Kidney tubule cell (primary cell): ENCODE measurements at regions not wholly inside any gene's neighbourhood (a gene's known extent, or its start where the extent isn't known, plus 50 kb on each side); places are given as distances from the start of the nearest gene placed in this dataset.
"Not testable (repeated sequence)": the region's sequence is repeated elsewhere in the genome, so short reads cannot be mapped to it uniquely, and the experiment has no call there.

Experiments used
- DNase-seq: peaks from one replicate; pipeline ENCODE4 v3.0.0-alpha.2; 2018; ENCODE audit warnings: low spot score

GRCh38 chr6:130494729-130495128 is 128.9 kb downstream of the TMEM200A start:
- no peak for DNase-seq

GRCh38 chr6:130500693-130501092 is 134.9 kb downstream of the TMEM200A start:
- no peak for DNase-seq

DNA sequence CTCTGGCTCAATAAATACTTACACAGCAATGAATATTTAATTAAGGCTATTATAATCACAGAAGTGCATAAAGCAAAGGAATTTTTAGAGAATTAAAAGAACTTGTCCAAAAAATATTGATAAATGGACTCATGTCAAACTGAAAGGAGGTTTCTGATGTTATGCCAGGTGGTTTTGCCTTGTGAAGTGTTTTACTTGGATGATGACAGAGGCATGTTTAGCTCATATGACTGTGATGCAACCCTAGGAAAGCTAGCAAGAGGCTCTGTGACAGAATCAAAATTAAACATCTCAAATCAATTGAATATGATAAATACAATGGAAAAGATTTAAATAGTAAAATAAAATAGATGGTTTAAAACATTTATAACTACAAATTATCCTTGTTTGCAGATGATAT is 137.3 kb downstream of the TMEM200A start:
- DNase-seq, result no peak

GRCh38 chr6:130505808-130506598 is 140.2 kb downstream of the TMEM200A start:
- no peak for DNase-seq

- DNase-seq, result not testable (repeated sequence)
Observed at GRCh38 chr6:130507005-130507665, 141.3 kb downstream of the TMEM200A start.

DNA sequence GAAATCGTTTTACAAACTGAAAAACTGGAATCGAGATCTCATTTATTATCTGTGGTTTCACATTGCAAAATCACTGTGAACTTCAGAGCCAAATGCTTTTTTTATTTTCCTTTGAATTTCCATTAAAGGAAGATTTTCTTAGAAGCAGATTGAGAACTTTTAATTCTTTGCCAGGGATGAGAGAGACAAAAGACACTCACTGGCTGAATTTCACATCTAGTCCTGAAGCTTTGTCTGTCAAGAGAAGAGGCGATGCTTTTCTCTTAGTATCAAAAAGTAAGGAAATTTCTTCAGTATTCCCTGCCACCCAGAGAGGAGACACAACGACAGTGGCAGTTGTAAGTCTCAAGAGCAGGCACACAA is 141.8 kb downstream of the TMEM200A start:
- no peak for DNase-seq

DNA sequence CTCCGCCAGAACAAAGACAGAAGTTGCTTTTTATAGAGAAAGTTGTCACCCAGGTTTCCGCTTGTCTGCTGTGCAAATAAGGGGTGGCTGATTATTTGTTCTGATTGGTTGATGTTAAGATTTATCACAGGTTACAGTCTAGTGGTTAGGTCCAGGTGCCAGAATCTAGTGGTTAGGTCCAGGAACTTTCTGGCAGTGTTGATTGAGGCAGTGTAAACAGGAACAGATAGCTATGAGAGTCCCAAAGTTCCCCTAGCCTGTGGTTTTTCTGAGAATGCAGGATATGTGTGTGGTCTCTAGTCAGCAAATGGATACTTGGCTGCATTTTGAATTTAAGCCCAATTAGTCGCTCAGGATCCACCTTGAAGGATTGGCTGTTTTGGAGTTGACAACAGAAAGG is 148.0 kb downstream of the TMEM200A start:
- peak; percentile 89 for DNase-seq

DNA sequence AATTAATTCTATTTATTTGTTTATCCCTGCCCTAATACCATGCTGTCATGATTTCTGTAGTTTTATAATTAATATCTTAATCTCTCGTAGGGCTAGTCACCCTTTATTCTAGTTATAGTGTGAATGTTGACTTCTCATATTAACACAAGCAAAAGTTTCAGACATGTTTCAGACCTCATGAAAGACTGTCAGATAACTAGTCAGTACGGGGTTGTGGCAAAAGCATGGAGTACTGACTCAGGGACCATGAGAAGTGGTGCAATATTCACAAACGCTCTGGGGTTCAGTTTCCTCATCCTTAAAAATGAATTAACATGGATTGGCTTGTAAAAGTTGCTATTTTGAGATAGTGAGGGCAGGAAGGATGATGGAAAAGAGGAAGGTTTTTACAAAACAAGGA is 148.9 kb downstream of the TMEM200A start:
- no peak for DNase-seq

DNA sequence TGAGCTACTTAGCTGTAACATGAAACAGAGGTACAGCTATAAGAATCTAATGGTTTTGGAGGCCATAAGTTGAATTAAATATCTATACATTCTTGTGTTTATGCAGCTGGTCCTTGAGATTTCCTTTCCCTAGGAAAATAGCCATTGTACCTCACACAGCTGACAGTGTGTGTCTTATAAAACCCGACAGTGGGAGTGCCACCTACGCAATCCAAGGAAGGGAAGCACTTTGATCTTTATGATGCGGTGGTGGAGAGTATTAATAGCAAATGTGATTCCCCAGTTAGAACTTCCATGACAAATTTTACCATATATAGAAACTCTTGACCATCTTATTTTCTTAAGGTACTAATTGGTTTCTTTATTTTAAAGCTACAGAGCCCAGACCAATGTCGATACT is 149.5 kb downstream of the TMEM200A start:
- DNase-seq, result no peak

GRCh38 chr6:130516604-130517003 is 150.8 kb downstream of the TMEM200A start:
- no peak for DNase-seq

- peak; percentile 90 for DNase-seq
Observed at GRCh38 chr6:130517444-130517931, 151.7 kb downstream of the TMEM200A start.

DNA sequence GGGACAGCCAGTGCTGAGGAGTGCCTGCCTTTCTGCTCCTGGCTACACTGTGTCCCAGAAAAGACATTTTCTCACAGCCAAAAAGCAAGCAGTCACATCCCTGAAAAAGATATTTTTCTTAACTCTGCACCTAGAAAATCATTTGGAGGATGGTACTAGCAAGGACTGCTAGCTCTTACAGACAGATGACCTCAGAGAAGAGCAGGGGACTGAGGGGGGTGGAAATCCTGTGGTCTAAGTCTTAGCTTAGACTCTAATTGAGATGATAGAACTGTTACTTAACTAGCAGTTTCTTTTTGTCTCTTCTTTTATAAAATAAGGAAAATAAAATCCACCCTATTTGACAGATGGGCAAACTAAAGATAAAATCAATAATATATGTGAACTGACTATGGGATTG is 152.8 kb downstream of the TMEM200A start:
- DNase-seq, result no peak

DNA sequence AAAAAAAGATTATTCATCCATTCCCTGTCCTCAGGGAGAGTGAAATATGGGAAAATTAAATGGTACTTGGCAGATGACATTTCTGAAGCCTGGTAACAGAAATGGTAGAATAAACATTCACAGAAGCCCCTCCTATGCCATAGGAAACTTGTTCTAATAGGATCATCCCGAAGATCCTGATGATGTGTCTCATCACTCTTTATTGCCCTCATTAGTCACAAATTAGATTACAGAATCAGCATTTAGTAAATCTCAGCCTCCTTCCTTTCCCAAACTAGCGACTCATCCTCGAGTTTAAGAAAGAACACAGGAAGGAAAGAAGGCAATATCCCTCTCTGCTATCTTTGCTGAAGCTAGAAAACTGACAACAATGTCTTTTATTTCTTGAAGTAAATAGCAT is 154.4 kb downstream of the TMEM200A start:
- DNase-seq, result peak; percentile 18

- DNase-seq, result no peak
Observed at GRCh38 chr6:130520801-130521200, 155.0 kb downstream of the TMEM200A start.

GRCh38 chr6:130524552-130524951 is 158.7 kb downstream of the TMEM200A start:
- DNase-seq, result no peak

DNA sequence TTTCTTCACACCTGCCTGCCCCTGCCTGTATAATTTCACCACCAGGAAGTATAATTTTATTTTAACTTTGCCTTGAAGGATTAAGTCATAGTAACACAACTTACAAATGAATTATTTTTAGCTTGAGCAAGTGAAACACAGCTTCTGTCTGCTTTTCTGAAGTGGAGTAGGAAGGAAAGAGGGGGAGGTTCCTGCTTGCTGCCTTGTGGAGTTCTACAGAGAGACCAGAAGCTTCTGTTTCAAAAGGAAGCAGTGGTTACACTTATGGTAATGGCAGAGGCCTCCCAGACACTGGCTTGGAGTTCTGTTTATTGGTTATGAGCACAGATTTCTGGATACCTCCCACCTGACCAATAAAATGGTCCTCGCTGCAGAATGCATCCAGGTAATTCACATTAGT is 159.6 kb downstream of the TMEM200A start:
- DNase-seq, result peak; percentile 34

- no peak for DNase-seq
Observed at GRCh38 chr6:130526466-130526865, 160.6 kb downstream of the TMEM200A start.

DNA sequence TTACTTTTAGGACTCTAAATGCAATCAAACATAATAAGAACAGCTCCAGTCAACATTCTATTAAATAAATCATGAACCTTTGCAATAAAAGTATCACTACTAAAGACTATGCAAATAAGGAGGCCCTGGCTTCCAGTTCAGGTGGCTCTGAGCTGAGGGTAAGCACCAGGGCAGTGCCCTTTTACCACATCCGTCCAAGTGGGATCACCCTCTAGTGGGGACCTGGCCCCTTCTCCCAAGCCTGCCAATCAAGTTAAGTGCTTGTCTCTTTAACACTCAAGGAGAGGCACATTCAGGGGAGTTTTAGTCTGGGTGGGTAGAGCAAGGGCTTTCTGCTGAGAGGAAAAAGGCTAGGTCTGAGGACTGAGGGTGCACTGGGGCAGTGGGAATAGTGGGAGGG is 161.4 kb downstream of the TMEM200A start:
- no peak for DNase-seq

DNA sequence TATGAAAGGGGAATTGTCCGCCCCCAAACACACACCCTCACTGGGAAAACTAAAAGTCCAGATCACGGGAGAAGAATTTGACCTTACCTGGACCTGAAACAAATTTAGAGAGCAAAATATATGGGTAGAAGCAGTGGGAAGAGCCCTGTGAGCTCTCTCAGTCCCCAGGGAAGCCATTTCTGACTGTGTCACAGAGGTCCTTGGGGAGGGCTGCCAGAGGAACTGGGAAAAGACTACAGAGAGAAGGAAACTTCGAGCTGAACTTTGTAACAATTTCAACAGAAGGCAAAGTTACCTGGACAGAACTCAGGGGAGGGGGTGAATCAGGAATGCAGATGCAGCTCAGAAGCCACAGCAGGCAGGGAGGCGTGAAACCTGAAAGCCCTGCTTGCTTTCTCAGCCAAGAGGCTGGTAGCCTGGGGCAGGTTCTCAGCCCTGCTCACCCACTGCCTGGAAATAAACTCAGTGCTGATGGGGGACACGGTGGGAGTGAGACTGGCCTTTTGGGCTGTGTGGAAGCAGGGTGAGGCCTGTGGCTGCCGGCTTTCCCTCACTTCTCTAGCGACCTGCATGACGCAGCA is 163.8 kb downstream of the TMEM200A start:
- DNase-seq, result peak; percentile 41

- no peak for DNase-seq
Observed at GRCh38 chr6:130534627-130535026, 168.8 kb downstream of the TMEM200A start.

- DNase-seq, result no peak
Observed at GRCh38 chr6:130535242-130535641, 169.4 kb downstream of the TMEM200A start.

DNA sequence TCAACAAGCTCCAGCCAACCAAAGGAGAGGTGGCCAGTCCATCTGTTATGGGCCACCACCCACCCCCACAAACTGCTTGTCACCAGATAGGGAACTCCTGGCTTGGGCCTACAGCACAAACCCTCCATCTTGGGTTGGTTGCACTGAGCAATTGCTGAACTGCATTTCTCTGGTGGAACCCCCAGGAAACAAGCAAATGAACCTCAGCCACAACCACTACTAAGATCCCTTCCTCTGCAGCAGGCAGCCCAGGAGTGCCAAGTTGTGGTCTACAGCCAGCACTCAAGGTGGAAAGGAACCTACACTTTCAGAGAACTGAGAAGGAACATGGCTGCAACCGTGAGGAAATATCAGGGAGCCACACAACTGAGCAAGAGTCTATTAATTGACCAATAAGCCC is 171.6 kb downstream of the TMEM200A start:
- no peak for DNase-seq

- DNase-seq, result no peak
Observed at GRCh38 chr6:130547723-130548122, 181.9 kb downstream of the TMEM200A start.
